ENCODE measurements at regions not wholly inside any gene's neighbourhood (a gene's known extent, or its start where the extent isn't known, plus 50 kb on each side); places are given as distances from the start of the nearest gene placed in this dataset.

DNA sequence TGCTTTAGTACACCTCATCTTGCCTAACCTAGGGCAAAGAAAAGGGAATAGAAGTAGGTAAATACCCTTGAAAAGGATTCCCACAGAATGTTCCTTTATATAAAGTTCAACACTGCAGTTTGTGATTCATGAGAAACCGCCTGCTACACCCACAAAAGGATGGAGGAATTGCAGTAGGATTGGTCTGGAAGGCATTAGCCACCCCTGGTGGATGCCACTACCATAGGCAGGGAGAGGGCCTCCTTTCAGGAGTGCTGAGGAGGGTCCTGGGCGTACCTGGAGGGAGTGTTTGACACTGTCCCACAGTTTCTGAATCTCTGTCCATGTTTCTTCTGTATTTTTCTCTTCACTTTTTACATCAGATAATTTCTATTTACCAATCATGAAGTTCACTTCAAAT is 221.8 kb upstream of the TMEM72 start:
- DNase-seq: no peak

GRCh38 chr10:44696496-44696895 is 214.6 kb upstream of the TMEM72 start:
- no peak for DNase-seq

GRCh38 chr10:44697116-44697515 is 214.0 kb upstream of the TMEM72 start:
- DNase-seq: no peak

DNA sequence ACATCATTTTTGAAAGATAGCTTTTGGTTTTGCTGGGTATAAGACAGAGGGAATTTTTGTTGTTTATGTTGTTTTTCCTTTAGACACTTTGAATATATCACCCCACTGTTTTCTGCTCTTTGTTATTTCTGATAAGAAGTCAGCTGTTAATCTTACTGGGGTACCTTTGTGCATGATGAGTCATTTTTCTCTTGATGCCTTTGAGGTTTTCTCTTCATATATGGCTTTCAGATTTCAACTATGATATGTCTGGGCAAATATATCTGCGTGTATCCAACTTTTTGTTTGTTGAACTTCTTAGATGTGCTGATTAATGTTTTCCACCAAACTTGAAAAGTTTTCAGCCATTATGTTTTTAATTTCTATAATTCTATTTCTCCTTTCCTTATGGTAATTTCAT is 208.6 kb upstream of the TMEM72 start:
- no peak for DNase-seq

GRCh38 chr10:44703241-44704155 is 207.6 kb upstream of the TMEM72 start:
- DNase-seq: no peak

GRCh38 chr10:44704616-44705015 is 206.5 kb upstream of the TMEM72 start:
- no peak for DNase-seq

DNA sequence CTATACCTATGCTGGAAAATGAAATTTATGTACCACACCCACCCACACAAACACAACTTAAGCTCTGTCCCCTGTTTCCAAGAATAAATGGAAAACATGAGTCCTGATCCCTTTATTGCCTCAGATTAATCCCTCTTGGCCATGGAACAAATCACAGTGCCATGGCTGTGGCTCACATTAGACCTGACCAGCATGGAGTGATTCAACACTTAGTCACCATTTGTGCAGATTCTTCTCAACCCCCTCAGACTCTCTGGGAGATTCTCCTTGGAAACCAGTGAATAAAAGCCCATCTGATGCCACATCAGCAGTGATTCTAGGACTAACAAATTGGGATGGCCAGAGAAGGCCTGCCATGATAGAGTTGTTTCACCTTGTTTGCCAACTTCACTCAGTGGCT is 204.4 kb upstream of the TMEM72 start:
- DNase-seq: no peak

DNA sequence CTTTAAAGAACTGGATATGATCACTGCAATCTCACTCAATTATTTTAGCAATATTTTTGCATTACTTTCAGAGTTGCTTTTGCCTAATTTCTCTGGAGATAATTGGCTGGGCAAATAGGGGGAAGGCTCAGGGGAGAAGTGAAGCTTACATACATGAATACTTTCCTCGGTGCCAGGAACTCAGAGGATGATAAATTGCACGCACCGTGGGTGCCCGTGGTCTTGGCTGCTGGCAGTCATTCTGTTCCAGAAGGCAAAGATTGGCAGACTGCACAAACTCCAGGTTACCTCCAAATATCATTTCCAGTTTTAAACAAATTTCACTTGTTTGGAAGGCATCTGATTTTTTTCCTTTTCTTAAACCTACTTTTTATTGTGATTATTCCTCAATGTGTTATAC is 197.8 kb upstream of the TMEM72 start:
- no peak for DNase-seq

GRCh38 chr10:44714451-44714850 is 196.7 kb upstream of the TMEM72 start:
- DNase-seq: no peak

DNA sequence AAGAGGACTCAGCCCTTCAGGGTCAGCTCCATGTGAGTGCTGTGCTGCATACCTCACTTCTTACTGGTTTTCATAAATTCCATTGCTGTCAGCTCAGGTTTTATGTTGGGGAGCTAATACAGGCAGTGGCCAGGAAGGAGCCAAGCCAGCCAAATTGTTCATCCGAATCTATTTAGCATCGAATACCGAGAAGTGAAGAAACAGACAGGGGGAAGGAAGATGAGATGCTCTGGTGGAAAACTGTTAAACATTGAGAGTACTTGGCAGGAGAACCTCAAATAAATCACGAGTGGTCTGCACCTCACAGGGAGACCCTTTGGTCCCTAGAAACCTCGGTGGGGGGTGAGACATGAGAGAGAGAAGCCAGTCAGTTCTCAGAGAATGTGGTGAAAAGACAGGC is 196.0 kb upstream of the TMEM72 start:
- no peak for DNase-seq

DNA sequence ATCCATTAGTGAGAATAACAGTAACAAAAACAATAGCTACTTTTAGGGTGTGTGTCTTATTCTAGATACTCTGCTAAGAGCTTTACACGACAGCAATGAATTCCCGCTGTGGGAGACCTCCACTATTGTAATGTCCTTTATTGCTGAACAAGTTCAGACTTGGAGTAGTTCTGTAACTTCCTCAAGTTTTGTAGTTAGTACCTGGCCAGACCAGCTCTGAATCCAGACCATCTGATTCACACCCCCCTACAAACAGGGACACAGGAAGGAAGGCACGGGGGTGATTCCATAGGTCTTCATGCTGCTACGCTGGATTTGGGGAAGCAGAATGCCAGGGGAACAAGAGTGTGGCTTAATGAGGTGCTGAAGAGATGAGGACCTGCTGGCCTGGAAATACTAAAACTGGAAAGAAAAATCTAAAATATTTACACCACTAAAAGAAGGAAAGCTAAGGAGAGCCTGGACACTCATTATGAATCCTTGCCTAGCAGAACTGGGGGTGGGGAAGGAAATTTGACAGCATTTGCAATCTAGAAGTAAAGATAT is 194.6 kb upstream of the TMEM72 start:
- DNase-seq: no peak

DNA sequence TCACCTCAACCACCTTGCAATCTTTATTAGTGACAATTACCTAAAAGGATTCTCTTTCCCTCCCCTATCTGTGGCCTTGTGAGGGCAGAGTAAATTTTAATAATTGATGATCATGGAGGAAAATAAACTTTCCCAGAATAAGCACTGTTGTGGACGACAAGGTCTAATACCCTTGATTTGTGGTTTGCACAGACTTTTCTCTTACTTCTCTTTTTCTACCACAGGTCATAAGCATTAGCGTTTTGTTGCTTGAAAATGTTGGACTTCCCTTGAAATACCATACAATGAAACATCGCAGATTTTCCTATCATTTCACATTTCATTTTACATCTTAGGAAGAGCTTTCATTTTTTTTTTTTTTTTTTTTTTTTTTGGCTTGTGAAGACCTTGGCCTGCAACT is 188.1 kb upstream of the TMEM72 start:
- DNase-seq: no peak

DNA sequence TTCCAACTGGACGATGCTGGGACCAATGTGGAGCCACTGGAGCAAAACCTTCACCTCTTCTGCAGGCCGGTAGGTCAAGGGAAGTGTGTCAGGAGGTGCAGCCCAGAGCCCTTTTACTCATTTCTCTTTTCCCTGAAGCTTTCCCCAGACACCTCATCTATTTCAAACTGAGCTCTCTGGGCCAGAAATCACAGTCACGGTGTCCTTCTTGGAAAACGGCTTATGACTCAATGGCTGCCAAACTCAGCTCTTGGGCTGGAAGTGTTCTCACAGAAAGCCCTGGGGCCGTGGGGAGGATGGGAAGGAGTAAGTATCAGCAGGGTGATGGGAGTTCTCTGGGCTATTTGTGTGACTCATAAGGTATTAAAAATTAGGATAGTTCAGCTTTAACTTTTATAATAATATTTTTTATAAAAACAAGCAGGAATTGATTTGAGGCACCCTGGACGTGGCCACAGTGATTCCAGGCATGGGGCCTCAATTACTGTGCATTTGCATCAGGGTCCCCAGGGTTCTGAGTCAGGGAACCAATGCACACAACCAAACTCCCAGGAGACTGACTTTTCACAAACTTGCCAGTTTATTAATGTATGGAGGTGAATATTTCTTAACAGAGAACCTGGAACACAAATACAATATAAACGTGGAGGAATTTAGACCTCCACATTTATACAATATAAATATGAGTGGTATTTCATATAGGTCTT is 187.4 kb upstream of the TMEM72 start:
- no peak for DNase-seq

DNA sequence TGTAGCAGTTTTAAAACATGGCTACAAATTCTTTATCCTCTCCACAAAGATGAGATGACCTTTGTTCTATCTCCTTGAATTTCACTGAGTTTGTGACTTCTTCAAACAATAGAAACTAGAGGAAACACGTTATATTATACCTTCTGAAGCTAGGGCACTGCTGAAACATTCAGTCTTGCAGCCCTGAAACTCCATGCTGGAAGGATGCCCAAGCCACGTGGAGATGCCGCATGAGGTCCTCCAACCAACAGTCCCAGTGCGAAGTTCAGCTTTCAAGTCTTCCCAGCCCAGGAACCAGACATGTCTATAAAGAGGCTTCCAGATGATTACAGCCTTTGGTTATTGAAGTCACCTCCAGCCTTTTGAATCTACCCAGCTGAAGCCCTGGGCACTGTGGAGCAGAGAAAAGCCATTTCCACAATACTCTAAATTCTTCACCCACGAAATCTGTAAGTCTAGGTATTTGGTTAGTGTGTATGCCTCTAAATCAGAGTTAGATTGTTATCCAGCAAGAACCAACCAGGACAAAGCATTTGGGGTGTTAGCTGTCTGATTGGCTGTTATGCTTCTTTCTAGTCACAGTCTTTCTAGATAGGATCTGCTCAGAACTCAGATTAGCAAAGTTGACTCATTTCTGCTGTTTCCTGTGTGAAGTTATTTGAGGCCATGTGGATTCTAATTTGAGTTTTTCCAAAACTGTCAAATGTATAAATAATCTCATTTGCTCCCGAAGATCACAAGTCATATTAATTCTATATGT is 186.5 kb upstream of the TMEM72 start:
- DNase-seq: no peak

DNA sequence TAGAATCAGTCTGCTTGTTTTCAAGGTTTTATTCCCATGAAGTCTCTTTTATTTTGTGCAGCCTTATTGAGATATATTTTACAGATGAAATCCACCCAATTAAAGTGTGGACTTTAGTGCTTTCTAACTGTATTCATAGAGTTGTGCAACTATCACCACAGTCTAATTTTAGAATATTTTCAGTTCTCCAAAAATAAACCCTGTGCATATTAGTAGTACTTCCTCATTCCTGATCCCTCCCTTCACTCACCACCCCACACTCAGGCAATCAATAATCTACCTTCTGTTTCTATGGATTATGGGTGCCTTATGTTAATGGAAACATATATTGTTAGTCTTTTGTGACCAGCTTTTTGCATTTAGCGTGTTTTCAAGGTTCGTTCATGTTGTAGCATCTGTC is 185.7 kb upstream of the TMEM72 start:
- DNase-seq: no peak

DNA sequence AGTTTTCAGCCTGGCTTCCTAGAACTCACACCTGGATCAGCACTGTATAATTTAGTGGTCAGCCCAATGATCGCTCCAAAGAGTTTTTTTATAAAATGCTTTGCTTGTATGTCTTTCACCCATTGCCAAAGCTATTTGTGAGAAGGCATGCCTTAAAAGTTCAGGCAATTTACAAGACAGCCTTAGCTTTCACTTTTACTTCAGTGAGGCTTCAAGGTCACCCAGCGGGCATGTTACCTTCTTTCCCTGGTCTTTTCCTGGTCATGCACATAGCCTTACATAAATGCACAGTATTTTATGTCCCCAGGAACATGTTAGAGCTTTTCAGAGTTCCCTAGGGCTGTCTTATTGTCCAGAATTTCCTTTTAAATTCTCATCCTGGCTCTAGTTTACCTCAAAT is 179.9 kb upstream of the TMEM72 start:
- no peak for DNase-seq

- no peak for DNase-seq
Observed at GRCh38 chr10:44733501-44734488, 177.3 kb upstream of the TMEM72 start.

DNA sequence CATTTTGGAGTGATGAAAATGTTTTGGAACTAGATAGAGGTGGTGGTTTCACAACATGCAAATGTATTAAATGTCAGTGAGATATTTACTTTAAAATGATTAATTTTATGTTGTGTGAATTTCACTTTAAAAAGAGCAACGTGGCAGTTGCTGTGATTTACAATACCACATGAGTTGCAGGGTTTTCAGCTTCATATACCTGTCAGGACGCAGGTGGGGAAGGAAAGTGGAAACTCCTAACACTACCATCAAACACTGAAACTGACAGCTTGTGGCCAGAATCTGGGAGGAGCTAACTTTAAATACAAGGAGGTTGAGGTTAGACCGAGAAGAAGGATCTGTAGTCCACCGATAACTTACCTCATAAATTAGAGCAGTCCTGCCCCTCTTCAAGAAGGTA is 168.9 kb upstream of the TMEM72 start:
- no peak for DNase-seq

DNA sequence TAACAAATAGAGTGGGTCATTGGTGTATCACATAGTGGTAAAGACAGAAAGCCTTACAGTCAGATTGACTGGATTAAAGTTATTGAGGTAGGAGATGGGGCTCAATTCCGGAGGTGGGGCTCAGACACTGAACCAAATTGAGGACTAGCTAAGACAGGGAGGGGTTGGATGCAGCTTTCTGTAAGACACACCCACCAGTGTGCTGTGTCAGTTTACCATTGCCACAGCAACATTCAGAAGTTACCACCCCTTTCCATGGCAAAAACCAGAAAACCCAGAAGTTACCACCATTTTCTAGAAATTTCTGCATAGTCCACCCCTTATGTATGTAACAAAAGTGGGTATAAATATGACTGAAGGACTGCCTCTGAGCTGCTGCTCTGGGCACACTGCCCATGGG is 167.6 kb upstream of the TMEM72 start:
- no peak for DNase-seq

DNA sequence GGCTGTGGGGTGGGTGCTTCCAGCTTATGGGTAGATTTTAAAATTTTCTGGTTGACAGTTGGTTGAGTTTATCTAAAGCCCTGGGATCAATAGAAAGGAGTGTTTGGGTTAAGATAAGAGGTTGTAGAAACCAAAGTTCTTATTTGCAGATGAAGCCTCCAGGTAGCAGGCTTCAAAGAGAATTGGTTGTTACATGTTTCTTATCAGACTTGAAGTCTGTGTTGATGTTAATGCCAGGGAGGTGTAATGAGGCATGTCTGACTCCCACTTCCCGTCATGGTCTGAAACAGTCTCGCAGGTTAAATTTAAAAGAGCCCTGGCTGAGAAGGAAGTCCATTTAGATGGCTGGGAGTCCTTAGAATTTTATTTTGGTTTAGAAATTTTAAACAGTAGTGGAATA is 165.2 kb upstream of the TMEM72 start:
- no peak for DNase-seq

GRCh38 chr10:44747593-44748172 is 163.5 kb upstream of the TMEM72 start:
- no peak for DNase-seq

GRCh38 chr10:44749151-44749550 is 162.0 kb upstream of the TMEM72 start:
- DNase-seq: no peak
